Loucy (cell line): ENCODE measurements at regions not wholly inside any gene's neighbourhood (a gene's known extent, or its start where the extent isn't known, plus 50 kb on each side); places are given as distances from the start of the nearest gene placed in this dataset.

Experiments used
- H2AFZ ChIP-seq: fragments of 200-600 bp; sonication (generic); 2 replicates; pipeline ENCODE4 v1.6.0; 2016; ENCODE audit warnings: antibody characterized with exemption, mild to moderate bottlenecking, low read length, moderate library complexity
- H3F3A ChIP-seq: fragments of 200-600 bp; 2 replicates; pipeline ENCODE4 v1.6.0; 2016; ENCODE audit warnings: antibody characterized with exemption, low read depth, mild to moderate bottlenecking
- H3K27me3 ChIP-seq: fragments of 200-600 bp; sonication (generic); 2 replicates; pipeline ENCODE4 v1.6.1; 2014; ENCODE audit warnings: low read length, mild to moderate bottlenecking; ENCODE audit not compliant: insufficient read depth, poor library complexity, severe bottlenecking
- H3K36me3 ChIP-seq: fragments of 200-600 bp; sonication (generic); 2 replicates; pipeline ENCODE4 v1.6.1; 2016; ENCODE audit warnings: low read length; ENCODE audit not compliant: insufficient read depth
- H3K4me1 ChIP-seq: fragments of 200-600 bp; sonication (generic); 2 replicates; pipeline ENCODE4 v1.5.1; 2014; ENCODE audit warnings: low read length, mild to moderate bottlenecking; ENCODE audit not compliant: insufficient read depth, poor library complexity, severe bottlenecking
- H3K4me2 ChIP-seq: fragments of 200-600 bp; sonication (generic); 2 replicates; pipeline ENCODE4 v1.6.0; 2014; ENCODE audit warnings: antibody characterized with exemption, low read length, low read depth, mild to moderate bottlenecking; ENCODE audit not compliant: poor library complexity, severe bottlenecking
- H3K4me3 ChIP-seq: fragments of 200-600 bp; sonication (generic); 2 replicates; pipeline ENCODE4 v1.5.1; 2014; ENCODE audit warnings: low read length, mild to moderate bottlenecking, mixed read lengths; ENCODE audit not compliant: poor library complexity, severe bottlenecking
- H3K79me2 ChIP-seq: fragments of 200-600 bp; sonication (generic); 2 replicates; pipeline ENCODE4 v1.6.1; 2014; ENCODE audit warnings: low read length; ENCODE audit not compliant: insufficient read depth
- H3K9ac ChIP-seq: fragments of 200-600 bp; sonication (generic); 2 replicates; pipeline ENCODE4 v1.6.0; 2014; ENCODE audit warnings: mild to moderate bottlenecking, low read depth, low read length, moderate library complexity; ENCODE audit not compliant: poor library complexity, severe bottlenecking
- H3K9me2 ChIP-seq: fragments of 200-600 bp; sonication (generic); replicated peaks from 2 replicates; pipeline ENCODE4 v1.6.1; 2016; ENCODE audit warnings: low read depth, low read length, mixed read lengths
- H3K9me3 ChIP-seq: fragments of 200-600 bp; sonication (generic); 2 replicates; pipeline ENCODE4 v1.6.1; 2014; ENCODE audit warnings: mild to moderate bottlenecking, antibody characterized with exemption, low read length, low read depth; ENCODE audit not compliant: insufficient read depth
- H4K20me1 ChIP-seq: fragments of 200-600 bp; sonication (generic); 2 replicates; pipeline ENCODE4 v1.6.0; 2014; ENCODE audit warnings: antibody characterized with exemption, low read length, mild to moderate bottlenecking; ENCODE audit not compliant: insufficient read depth, poor library complexity, severe bottlenecking
- CTCF ChIP-seq: fragments of 200-600 bp; sonication (generic); conservative IDR thresholded peaks from 2 replicates; pipeline ENCODE4 v1.5.1; 2014; ENCODE audit warnings: mild to moderate bottlenecking, antibody characterized with exemption, low read length
- EZH2phosphoT487 ChIP-seq: fragments of 200-600 bp; IDR thresholded peaks from 2 replicates; pipeline ENCODE4 v1.6.1; 2018; ENCODE audit warnings: antibody characterized with exemption, mild to moderate bottlenecking, moderate library complexity, borderline replicate concordance

DNA sequence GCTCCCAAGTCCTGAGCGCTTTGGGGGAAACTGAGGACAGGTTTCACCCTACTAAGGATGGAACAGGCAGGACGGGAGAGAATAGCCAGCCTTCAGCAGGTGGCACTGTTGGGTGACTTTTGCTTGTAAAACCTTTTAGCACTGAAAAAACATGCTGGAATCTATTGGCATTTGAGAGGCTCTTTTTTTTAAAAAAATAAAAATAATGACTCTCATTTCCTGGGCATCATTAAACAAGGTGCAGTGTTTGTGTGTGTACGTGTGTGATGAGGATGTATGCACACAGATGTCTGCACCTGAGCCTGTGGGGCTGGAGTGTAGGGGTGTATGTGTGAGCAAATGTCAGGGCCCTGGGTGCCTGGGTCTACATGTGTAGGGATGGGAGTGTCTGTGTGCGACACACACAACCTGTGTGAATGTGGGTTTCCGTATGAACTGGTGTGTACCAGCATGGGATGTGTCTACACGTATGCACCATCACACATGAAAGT, 177.9 kb downstream of the RPS24 start:
- Histone ChIP-seq H3K9me2 (no peaks in the 10 kb centered on the region), H3K36me3 (no peaks in the 10 kb centered on the region), H2AFZ (no peak overlapping the region), H3K9me3 (no peaks in the 10 kb centered on the region), H3K4me1 (peaks cover 98% of the 10 kb centered on the region), H3K27me3 (no peaks in the 10 kb centered on the region), H3K4me3 (no peak overlapping the region), H4K20me1 (no peaks in the 10 kb centered on the region), H3F3A (no peaks in the 10 kb centered on the region; the same call in 1 of the 2 replicates), H3K9ac (peak overlapping the region; percentile 57), H3K79me2 (no peaks in the 10 kb centered on the region), H3K4me2 (peak overlapping the region; percentile 44)
- TF ChIP-seq CTCF (peak; percentile 90), EZH2phosphoT487 (no peak)

DNA sequence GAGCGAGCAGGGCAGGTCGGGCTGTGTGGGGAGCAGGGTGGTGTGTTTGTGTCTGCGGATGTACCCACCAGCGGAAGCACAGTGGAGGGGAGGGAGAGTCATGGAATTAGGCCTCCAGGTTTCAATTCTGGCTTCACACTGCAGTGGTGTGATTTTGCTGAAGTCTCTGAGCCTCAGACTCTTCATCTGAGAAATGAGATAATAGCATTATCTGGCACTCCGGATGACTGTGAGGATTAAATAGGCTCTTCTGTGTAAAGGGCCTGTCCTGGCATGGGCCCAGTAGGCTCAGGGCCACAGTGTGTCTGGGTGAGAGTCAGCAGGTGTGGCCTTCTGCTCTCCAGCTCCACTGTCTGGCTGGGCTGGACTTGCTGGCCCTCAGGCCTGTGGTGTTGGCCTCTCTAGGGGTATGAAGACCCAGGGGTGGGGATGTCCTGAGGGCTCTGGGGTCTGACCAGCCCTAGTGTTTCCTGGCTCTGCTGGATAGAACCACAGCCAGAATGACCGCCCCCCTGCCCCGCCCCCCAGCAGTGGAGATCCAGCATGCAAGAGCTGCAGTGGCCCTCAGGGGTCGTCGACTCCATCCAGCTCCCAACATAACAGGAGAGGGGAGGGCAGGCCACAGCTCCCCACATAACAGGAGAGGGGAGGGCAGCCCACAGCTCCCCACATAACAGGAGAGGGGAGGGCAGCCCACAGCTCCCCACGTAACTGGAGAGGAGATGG, 178.6 kb downstream of the RPS24 start:
- Histone ChIP-seq H3K79me2 (no peaks in the 10 kb centered on the region), H3K9me3 (no peaks in the 10 kb centered on the region), H3K9me2 (no peaks in the 10 kb centered on the region), H3K4me1 (peaks cover 97% of the 10 kb centered on the region), H3K36me3 (no peaks in the 10 kb centered on the region), H3K27me3 (no peaks in the 10 kb centered on the region), H4K20me1 (no peaks in the 10 kb centered on the region), H3K4me3 (no peak overlapping the region), H3K9ac (peak overlapping the region; percentile 57), H2AFZ (peak overlapping the region; percentile 27; the same call in 1 of the 2 replicates), H3F3A (no peaks in the 10 kb centered on the region), H3K4me2 (peak overlapping the region; percentile 44)
- TF ChIP-seq CTCF: no peak
- TF ChIP-seq EZH2phosphoT487: no peak

- H3K9me3 ChIP-seq: no peaks in the 10 kb centered on the region
- TF ChIP-seq EZH2phosphoT487: no peak
- TF ChIP-seq CTCF: no peak
- H2AFZ ChIP-seq: peak overlapping the region; percentile 27; the same call in 1 of the 2 replicates
- H3K36me3 ChIP-seq: no peaks in the 10 kb centered on the region
- H3K4me3 ChIP-seq: no peak overlapping the region
- H3K79me2 ChIP-seq: no peaks in the 10 kb centered on the region
- H4K20me1 ChIP-seq: no peaks in the 10 kb centered on the region
- H3K4me1 ChIP-seq: peaks cover 97% of the 10 kb centered on the region
- no peaks in the 10 kb centered on the region for H3F3A ChIP-seq
- peak overlapping the region; percentile 44 for H3K4me2 ChIP-seq
- H3K27me3 ChIP-seq: no peaks in the 10 kb centered on the region
- peak overlapping the region; percentile 57 for H3K9ac ChIP-seq
- H3K9me2 ChIP-seq: no peaks in the 10 kb centered on the region
These were observed 179.1 kb downstream of the RPS24 start for GRCh38 chr10:78212786-78213175.
